Sigmoid colon (tissue), 4 donors: ENCODE measurements at regions not wholly inside any gene's neighbourhood (a gene's known extent, or its start where the extent isn't known, plus 50 kb on each side); places are given as distances from the start of the nearest gene placed in this dataset.

Experiments
- CTCF ChIP-seq, 4 experiments: fragments of 450-650 bp in 3 of 4; fragments of 200-600 bp in 1 of 4; IDR thresholded peaks; one replicate each; pipeline ENCODE4 v1.5.1; 2016 to 2019; ENCODE audit warnings: antibody characterized with exemption in 4 of 4, mild to moderate bottlenecking in 3 of 4, moderate library complexity in 2 of 4
- POLR2A ChIP-seq, 2 donors: fragments of 450-650 bp; IDR thresholded peaks; one replicate each; pipeline ENCODE4 v1.6.1; 2016; ENCODE audit warnings: antibody characterized with exemption in 2 of 2, mild to moderate bottlenecking in 2 of 2, moderate library complexity in 2 of 2
- POLR2AphosphoS5 ChIP-seq, 4 donors: sonication (generic); formaldehyde crosslinking; IDR thresholded peaks; one replicate each; pipeline ENCODE4 v1.6.1; 2017; ENCODE audit warnings: antibody characterized with exemption in 4 of 4

- TF ChIP-seq CTCF (IDR thresholded peaks at IDR 0.05): no peak
- no peak for TF ChIP-seq POLR2A (IDR thresholded peaks at IDR 0.05)
- no peak for TF ChIP-seq POLR2AphosphoS5 (IDR thresholded peaks at IDR 0.05)
Measured at GRCh38 chr5:2391021-2391420, 360.5 kb downstream of the IRX2 start.
